HCT116 (cell line): ENCODE measurements at regions not wholly inside any gene's neighbourhood (a gene's known extent, or its start where the extent isn't known, plus 50 kb on each side); places are given as distances from the start of the nearest gene placed in this dataset.

Source experiments
- POLR2A ChIP-seq: IDR thresholded peaks from 2 replicates; pipeline ENCODE4 v1.7.0; 2011; ENCODE audit warnings: borderline replicate concordance; ENCODE audit not compliant: insufficient read depth, insufficient read length; ENCODE audit errors: extremely low read depth
- TF ChIP-seq, protein P1 (sequence below), 3 experiments: fragments of 200-600 bp in 1 of 3; sonication (generic) in 1 of 3; IDR thresholded peaks in 2 of 3; conservative IDR thresholded peaks in 1 of 3; 2 replicates each; pipeline ENCODE4 v1.5.1; 2012 to 2017; ENCODE audit warnings: low read depth in 2 of 3, low read length in 2 of 3, antibody characterized with exemption in 1 of 3, borderline replicate concordance in 1 of 3, control low read depth in 1 of 3, mild to moderate bottlenecking in 1 of 3, mixed read lengths in 1 of 3, mixed run types in 1 of 3, moderate library complexity in 1 of 3; ENCODE audit not compliant: insufficient read depth in 1 of 3

DNA sequence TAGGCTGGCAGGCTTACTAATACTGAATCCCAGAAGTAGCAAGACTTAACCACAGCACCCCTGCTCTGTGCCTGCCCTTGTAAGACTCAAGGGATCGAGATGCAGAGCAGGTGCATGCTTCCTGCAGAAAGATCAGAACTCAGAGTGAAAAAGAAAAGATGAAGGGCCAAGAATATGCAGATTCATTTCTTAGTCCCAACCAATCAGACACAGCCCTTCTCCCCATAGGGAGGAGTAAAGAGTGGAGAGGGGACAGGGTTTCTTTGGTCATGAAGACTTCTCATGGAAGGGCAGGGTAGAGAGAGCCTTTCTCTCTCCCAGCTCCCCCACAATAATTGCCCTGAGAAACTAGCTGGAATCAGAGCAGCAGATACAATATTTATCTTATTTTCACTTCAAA lies 105.6 kb upstream of the MB21D2 start:
- no peak for TF ChIP-seq POLR2A
- TF ChIP-seq, protein P1, sequence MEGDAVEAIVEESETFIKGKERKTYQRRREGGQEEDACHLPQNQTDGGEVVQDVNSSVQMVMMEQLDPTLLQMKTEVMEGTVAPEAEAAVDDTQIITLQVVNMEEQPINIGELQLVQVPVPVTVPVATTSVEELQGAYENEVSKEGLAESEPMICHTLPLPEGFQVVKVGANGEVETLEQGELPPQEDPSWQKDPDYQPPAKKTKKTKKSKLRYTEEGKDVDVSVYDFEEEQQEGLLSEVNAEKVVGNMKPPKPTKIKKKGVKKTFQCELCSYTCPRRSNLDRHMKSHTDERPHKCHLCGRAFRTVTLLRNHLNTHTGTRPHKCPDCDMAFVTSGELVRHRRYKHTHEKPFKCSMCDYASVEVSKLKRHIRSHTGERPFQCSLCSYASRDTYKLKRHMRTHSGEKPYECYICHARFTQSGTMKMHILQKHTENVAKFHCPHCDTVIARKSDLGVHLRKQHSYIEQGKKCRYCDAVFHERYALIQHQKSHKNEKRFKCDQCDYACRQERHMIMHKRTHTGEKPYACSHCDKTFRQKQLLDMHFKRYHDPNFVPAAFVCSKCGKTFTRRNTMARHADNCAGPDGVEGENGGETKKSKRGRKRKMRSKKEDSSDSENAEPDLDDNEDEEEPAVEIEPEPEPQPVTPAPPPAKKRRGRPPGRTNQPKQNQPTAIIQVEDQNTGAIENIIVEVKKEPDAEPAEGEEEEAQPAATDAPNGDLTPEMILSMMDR (IDR thresholded peaks at IDR 0.05 in 2 of 3, conservative IDR thresholded peaks at IDR 0.05 in 1 of 3; ENCODE audit: borderline replicate concordance in 1 of 3, insufficient read depth in 1 of 3, low read depth in 2 of 3, low read length in 2 of 3): no peak
